GM12878 (cell line): ENCODE measurements at regions not wholly inside any gene's neighbourhood (a gene's known extent, or its start where the extent isn't known, plus 50 kb on each side); places are given as distances from the start of the nearest gene placed in this dataset.
"Not testable (repeated sequence)": the region's sequence is repeated elsewhere in the genome, so short reads cannot be mapped to it uniquely, and the experiment has no call there.

Experiments used
- ASH2L ChIP-seq: fragments of 300-600, 200-600 bp; sonication (generic); IDR thresholded peaks from 2 replicates; pipeline ENCODE4 v1.6.1; 2017; ENCODE audit warnings: low read depth, mild to moderate bottlenecking, borderline replicate concordance
- BRCA1 ChIP-seq: IDR thresholded peaks from 2 replicates; pipeline ENCODE4 v1.6.1; 2011; ENCODE audit warnings: low read depth, low read length, improper control_type of control experiment
- ETV6 ChIP-seq, 2 experiments: fragments of 450-650 bp in 1 of 2; IDR thresholded peaks in 1 of 2; conservative IDR thresholded peaks in 1 of 2; 2 replicates each; pipeline ENCODE4 v1.6.1; 2014; ENCODE audit warnings: antibody characterized with exemption in 1 of 2, borderline replicate concordance in 1 of 2, low read depth in 1 of 2, mild to moderate bottlenecking in 1 of 2, moderate library complexity in 1 of 2
- MAX ChIP-seq: IDR thresholded peaks from 2 replicates; pipeline ENCODE4 v1.6.1; 2012; ENCODE audit warnings: low read depth, low read length, improper control_type of control experiment
- POLR2A ChIP-seq: IDR thresholded peaks from 2 replicates; pipeline ENCODE4 v1.6.1; 2011; ENCODE audit warnings: low read depth, mild to moderate bottlenecking, low read length
- POLR2AphosphoS5 ChIP-seq: IDR thresholded peaks from 2 replicates; pipeline ENCODE4 v1.6.1; 2011; ENCODE audit warnings: mild to moderate bottlenecking, low read length, inconsistent platforms
- SIX5 ChIP-seq: IDR thresholded peaks from 2 replicates; pipeline ENCODE4 v1.6.1; 2011; ENCODE audit warnings: mild to moderate bottlenecking, low read depth, low read length, moderate library complexity; ENCODE audit not compliant: severe bottlenecking
- SRF ChIP-seq, 2 experiments: IDR thresholded peaks; 2 replicates each; pipeline ENCODE4 v1.6.1; 2011; ENCODE audit warnings: low read depth in 2 of 2, low read length in 2 of 2, mild to moderate bottlenecking in 1 of 2, moderate library complexity in 1 of 2
- TF ChIP-seq, protein P1 (sequence below), 3 experiments: IDR thresholded peaks in 2 of 3; conservative IDR thresholded peaks in 1 of 3; 2 replicates each; pipeline ENCODE4 v1.5.1; 2011; ENCODE audit warnings: low read depth in 3 of 3, low read length in 3 of 3, mild to moderate bottlenecking in 3 of 3, control low read depth in 2 of 3, moderate library complexity in 2 of 3, inconsistent platforms in 1 of 3, mixed read lengths in 1 of 3; ENCODE audit not compliant: control insufficient read depth in 2 of 3, insufficient read depth in 1 of 3; ENCODE audit errors: extremely low read depth in 1 of 3

- TF ChIP-seq SIX5; POLR2AphosphoS5; BRCA1; POLR2A; MAX; ETV6 (conservative IDR thresholded peaks at IDR 0.05 in 1 of 2, IDR thresholded peaks at IDR 0.05 in 1 of 2; ENCODE audit: borderline replicate concordance in 1 of 2, low read depth in 1 of 2); ASH2L; SRF (IDR thresholded peaks at IDR 0.05; ENCODE audit: low read depth in 2 of 2, low read length in 2 of 2): not testable (repeated sequence)
- TF ChIP-seq, protein P1, sequence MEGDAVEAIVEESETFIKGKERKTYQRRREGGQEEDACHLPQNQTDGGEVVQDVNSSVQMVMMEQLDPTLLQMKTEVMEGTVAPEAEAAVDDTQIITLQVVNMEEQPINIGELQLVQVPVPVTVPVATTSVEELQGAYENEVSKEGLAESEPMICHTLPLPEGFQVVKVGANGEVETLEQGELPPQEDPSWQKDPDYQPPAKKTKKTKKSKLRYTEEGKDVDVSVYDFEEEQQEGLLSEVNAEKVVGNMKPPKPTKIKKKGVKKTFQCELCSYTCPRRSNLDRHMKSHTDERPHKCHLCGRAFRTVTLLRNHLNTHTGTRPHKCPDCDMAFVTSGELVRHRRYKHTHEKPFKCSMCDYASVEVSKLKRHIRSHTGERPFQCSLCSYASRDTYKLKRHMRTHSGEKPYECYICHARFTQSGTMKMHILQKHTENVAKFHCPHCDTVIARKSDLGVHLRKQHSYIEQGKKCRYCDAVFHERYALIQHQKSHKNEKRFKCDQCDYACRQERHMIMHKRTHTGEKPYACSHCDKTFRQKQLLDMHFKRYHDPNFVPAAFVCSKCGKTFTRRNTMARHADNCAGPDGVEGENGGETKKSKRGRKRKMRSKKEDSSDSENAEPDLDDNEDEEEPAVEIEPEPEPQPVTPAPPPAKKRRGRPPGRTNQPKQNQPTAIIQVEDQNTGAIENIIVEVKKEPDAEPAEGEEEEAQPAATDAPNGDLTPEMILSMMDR (IDR thresholded peaks at IDR 0.05 in 2 of 3, conservative IDR thresholded peaks at IDR 0.05 in 1 of 3; ENCODE audit: control insufficient read depth in 2 of 3, extremely low read depth in 1 of 3, insufficient read depth in 1 of 3, low read depth in 3 of 3, low read length in 3 of 3): not testable (repeated sequence)
Observed at GRCh38 chr7:137107802-137108201, 235.7 kb downstream of the PTN start.
